GM19324 (cell line): ENCODE measurements at regions not wholly inside any gene's neighbourhood (a gene's known extent, or its start where the extent isn't known, plus 50 kb on each side); places are given as distances from the start of the nearest gene placed in this dataset.

Experiments
- ATAC-seq: cut with Tn5 transposase; IDR thresholded peaks from one replicate; pipeline ENCODE4 v1.9.1; 2021; ENCODE audit warnings: mild to moderate bottlenecking, moderate library complexity; ENCODE audit not compliant: unreplicated experiment, low FRiP score

DNA sequence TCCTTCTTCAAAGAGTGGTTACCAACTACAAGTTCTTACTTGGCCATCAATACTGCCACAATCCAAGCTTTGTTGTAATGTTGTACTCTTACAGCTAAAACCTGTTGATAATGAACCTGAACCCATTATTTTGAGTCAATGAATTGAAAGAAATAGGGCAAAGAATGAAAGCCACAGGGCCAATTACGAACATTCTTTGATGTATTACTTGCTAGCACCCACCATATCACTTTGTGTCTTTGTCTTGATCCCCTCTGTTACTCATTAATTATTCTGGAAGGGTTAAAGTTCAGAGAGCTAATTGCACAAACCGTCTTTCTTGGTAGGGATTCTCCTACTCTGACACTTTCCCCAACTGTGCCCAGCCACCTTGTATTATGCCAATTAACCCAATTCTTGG, 53.2 kb upstream of the TFEC start:
- no peak for ATAC-seq

GRCh38 chr7:116086547-116087045, 56.0 kb upstream of the TFEC start:
- no peak for ATAC-seq

DNA sequence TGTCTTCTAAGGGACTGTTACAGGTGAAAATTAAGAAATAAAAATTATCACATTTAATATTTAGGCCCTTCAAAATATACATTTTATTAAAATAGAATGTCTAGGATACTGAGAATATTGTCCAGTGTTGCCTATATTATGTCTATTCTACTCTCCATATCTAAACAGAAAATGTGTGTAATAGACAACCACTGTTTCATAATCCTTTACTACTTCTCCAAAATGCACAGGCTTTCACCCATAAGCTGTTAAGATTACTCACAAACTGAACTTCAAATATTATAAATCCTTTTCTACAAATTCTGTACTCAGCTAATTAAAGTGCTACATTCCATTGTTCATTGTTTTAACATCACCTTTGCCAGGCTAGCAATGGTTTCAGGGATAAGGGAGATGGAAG, 56.7 kb upstream of the TFEC start:
- no peak for ATAC-seq

GRCh38 chr7:116087984-116088383, 57.4 kb upstream of the TFEC start:
- ATAC-seq = no peak

DNA sequence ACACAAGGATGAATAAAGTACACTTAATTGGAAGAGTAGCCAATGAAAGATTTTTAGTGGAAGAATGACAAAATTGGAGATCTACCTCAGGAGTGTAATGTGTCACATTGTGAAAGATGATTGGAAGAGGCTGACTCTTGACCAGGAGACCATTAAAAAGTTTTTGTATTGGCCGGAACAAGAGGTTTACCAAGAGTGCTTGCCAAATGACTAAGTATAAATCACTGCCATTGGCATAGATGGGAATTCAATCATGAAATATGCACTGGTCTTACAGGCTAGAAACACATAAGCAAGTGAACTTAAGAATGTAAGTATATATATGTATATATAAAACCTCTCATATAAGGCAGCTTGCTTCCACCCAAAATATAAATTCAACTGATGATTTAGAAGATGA, 58.7 kb upstream of the TFEC start:
- ATAC-seq = no peak

GRCh38 chr7:116093516-116094301, 63.1 kb upstream of the TFEC start:
- no peak for ATAC-seq

DNA sequence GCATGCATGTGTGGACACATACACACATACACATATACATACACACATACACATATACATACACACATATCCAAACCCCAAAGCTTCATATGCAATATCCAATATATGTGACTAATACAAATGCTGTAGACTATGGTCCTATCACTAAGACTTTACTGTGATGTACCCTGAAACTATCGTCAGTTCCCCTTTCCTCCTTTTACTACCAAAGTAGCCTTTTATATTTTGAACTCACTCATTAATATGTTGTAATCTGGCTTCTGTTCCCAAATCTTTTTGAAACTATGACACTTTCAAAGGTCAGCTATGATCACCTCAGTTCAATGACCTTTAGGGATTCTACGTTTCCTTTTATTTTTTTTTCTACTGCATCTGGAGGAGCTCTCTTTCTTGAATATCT, 64.8 kb upstream of the TFEC start:
- no peak for ATAC-seq

DNA sequence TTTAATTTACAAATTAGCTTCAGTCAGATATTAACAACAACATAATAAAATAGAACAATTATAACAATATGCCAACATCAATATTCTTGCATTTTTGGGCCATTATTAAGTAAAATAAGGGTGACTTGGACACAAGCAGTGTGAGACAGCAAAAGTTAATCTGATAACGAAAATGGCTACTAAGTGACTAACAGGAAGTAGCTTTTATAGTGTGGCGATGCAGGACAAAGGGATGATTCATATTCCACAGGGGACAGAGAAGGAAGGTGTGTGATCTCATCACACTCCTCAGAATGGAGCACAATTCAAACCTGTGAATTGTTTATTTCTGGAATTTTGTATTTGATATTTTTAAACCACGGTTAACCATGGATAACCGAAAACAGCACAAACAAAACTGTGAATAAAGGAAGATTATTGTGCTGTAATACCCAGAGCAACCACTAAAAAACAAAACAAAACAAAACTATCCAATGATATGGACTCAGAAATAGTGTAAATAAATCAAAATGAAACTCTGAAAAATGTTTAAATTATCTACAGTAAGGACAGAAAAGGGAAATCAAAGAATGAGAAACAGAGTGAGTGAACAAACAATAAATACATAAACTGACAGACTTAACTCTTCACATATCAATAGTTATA, 66.9 kb upstream of the TFEC start:
- no peak for ATAC-seq

DNA sequence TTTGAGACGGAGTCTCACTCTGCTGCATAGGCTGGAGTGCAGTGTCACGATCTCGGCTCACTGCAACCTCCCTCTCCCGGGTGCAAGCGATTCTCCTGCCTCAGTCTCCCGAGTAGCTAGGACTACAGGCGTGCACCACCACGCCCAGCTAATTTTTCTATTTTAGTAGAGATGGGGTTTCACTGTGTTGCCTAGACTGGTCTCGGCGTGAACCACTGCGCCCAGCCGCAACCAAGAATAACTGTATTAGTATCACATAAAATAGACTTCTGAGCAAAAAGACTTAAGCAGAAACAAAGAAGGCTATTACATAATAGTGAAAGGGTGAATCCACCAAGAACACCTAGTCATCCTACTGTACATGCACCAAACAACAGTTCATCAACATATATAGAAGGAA, 67.6 kb upstream of the TFEC start:
- no peak for ATAC-seq

- no peak for ATAC-seq
Measured at GRCh38 chr7:116100626-116101025, 70.1 kb upstream of the TFEC start.

GRCh38 chr7:116101704-116102103, 71.1 kb upstream of the TFEC start:
- no peak for ATAC-seq

DNA sequence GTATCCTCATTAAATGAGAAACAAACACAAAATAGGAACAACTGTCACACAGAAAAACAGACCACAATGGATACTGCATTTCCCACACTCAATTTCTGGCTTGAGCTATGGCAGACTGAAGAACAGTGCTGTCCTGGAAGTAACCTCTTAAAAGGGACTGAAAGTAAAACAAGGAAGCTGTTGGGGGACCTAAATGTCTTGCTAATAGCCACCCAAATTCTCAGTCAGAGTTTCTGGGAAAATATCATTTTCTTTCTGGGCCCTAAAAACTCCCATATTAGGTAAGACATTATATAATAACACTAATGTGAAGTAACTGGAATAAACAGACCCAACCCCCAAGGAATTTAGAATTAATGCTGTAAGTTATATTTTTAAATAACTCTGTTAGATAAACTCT, 80.9 kb upstream of the TFEC start:
- no peak for ATAC-seq

DNA sequence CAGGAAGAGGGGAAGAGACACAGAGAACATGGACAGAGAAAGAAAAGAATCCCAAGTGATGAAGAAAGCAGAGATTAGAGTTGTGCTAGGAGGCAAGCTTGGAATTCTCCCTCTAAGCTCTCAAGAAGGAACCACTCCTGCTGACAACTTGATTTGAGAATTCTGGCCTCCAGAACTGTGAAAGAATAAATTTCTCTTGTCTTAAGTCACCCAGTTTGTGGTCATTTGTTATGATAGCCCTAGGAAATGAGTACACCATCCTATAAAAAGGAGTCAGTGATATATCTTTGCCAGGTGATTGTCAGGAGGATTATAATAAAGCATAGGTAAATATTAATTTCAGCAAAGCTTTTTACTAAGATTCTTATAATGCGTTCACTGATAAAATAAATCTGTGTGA, 82.7 kb upstream of the TFEC start:
- ATAC-seq = no peak

DNA sequence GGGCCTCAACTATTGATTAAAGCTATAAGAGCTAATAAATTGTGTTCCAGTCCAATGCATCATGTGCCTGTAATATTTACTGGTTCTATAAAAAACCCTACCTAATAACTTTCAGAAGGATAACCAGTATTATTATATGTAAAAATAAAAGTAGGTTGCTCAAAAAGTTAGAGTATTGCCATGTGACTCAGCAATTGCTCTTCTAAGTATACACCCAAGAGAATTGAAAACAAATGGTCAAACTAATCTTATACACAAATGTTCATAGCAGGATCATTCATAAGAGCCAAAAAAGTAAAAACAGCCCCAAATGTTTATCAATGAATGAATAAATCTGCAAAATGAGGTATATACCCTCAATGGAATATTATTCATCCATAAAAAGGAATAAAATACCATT, 89.5 kb upstream of the TES start:
- ATAC-seq = no peak

DNA sequence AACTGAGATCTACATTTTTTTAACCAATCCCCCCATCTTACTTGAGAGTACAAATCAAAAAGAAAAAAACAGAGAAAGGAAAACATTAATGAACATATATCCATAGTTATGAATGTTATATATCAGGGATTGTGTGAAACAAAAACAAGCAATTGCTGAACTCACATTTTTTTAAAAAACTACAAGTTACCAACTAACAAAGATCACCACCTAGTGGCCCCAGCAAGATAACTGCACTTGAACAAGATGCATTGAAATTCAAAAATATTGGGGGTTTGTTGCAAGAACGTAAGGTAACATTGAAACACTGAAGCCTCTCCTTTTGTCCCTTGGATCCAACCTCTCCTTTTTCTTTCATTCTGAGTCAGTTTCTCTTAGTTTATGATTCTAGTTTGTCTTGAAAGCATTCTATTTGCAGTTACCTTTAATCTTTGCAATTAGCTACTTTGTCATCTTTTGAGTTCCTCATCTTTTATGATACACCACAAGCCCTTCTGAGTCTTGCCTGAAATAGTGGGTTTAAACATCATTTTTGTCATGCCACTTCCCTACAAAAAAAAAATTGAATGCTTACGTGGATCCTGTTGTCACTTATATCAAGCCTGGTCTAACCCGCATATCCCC, 87.3 kb upstream of the TES start:
- no peak for ATAC-seq

GRCh38 chr7:116128139-116128538, 82.2 kb upstream of the TES start:
- ATAC-seq = no peak

- no peak for ATAC-seq
Measured at GRCh38 chr7:116135306-116135705, 75.0 kb upstream of the TES start.

DNA sequence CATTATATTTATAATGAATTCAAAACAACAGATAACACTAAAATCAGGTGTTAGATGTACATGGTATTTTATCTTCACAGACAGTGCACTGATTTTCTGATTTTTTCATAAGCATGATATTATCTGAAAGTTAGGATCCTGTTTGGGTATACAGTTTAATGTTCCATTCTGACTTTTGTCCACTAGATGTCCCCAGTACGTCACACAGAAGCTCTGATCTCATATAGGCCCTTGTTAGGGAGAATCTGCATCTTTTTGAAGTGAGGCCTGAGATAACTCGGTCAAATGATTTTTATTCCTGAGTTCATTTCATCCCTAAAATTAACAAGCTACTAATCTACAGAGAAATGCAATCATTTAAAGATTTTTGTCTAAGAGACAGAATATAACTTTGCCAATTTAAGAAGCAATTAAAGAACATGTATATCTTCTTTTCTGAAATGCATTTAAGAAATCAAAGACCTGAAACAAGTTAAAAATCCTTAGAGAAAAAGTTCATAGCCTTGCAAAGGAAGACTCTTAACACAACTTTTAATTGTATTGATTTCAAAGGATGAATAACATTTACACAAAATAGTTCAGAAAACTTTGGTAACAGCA, 72.0 kb upstream of the TES start:
- ATAC-seq = peak; percentile 94

DNA sequence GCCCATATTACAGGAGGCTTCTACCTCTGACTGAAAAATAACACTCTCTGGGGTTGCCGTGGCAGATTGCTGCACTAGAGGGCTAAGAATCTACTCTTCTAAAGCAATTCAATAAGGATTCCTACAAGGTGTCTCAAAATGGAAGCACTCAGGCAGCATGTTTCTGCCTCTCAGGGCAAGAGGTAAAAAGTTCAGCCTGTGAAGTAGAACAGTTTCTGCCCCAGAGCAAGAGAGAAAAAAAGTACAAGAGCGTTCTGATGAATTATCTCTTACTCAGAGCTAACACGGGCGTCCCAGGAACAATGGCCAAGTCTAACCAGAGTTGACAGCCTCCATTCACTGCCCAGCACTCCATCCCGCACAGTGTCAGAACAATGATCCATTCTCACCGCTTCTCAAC, 71.3 kb upstream of the TES start:
- no peak for ATAC-seq

GRCh38 chr7:116139807-116140206, 70.5 kb upstream of the TES start:
- no peak for ATAC-seq

- ATAC-seq = no peak
Measured at GRCh38 chr7:116142374-116142773, 68.0 kb upstream of the TES start.
